WTC11 (cell line): ENCODE measurements at regions not wholly inside any gene's neighbourhood (a gene's known extent, or its start where the extent isn't known, plus 50 kb on each side); places are given as distances from the start of the nearest gene placed in this dataset.

Experiments
- ATAC-seq: fragments of 200-7000 bp; cut with Tn5 transposase; 2 replicates; pipeline ENCODE4 v1.10.0; 2021; ENCODE audit warnings: mild to moderate bottlenecking, moderate library complexity
- CTCF ChIA-PET: fragments of 300-600 bp; sonication (Branson Sonifier 250); formaldehyde crosslinking; loops from one replicate; lab custom pipeline; 2021; ENCODE audit warnings: antibody characterized with exemption; lab: Charles Lee
- POLR2A ChIA-PET: fragments of 350-600 bp; sonication (Branson Sonifier 250); formaldehyde crosslinking; loops from one replicate; lab custom pipeline; 2021; ENCODE audit warnings: antibody characterized with exemption; lab: Charles Lee
- DNase-seq: peaks from one replicate; pipeline ENCODE4 v3.0.0; 2021; ENCODE audit warnings: low spot score
- H3K27ac Mint-ChIP-seq: 2 replicates; pipeline ENCODE4 v1.8.0; 2021; ENCODE audit warnings: mixed read lengths
- H3K27me3 Mint-ChIP-seq: 2 replicates; pipeline ENCODE4 v1.8.0; 2021; ENCODE audit warnings: low read depth, mild to moderate bottlenecking, moderate library complexity, mixed read lengths
- H3K36me3 Mint-ChIP-seq: 2 replicates; pipeline ENCODE4 v1.8.0; 2021; ENCODE audit warnings: mixed read lengths
- H3K4me1 Mint-ChIP-seq: 2 replicates; pipeline ENCODE4 v1.8.0; 2022; ENCODE audit warnings: mixed read lengths
- H3K4me3 Mint-ChIP-seq: 2 replicates; pipeline ENCODE4 v1.8.0; 2021; ENCODE audit warnings: mild to moderate bottlenecking, moderate library complexity, mixed read lengths
- H3K9me3 Mint-ChIP-seq: 2 replicates; pipeline ENCODE4 v1.8.0; 2021; ENCODE audit warnings: mixed read lengths
- ATF1 ChIP-seq: sonication (generic); formaldehyde crosslinking; IDR thresholded peaks from 2 replicates; pipeline ENCODE4 v1.8.1; 2023; ENCODE audit warnings: mild to moderate bottlenecking, moderate library complexity, missing genetic modification reagents
- ATF6 ChIP-seq: sonication (generic); formaldehyde crosslinking; IDR thresholded peaks from 2 replicates; pipeline ENCODE4 v1.8.1; 2023; ENCODE audit warnings: mild to moderate bottlenecking, missing genetic modification reagents
- CTCF ChIP-seq: fragments of 200-600 bp; IDR thresholded peaks from 2 replicates; pipeline ENCODE4 v1.8.0; 2022; ENCODE audit warnings: antibody characterized with exemption
- ETV6 ChIP-seq: sonication (generic); formaldehyde crosslinking; IDR thresholded peaks from 2 replicates; pipeline ENCODE4 v1.8.1; 2022; ENCODE audit warnings: mild to moderate bottlenecking, missing genetic modification reagents
- FOXP4 ChIP-seq: sonication (generic); formaldehyde crosslinking; IDR thresholded peaks from 2 replicates; pipeline ENCODE4 v1.8.0; 2022; ENCODE audit warnings: mild to moderate bottlenecking, missing genetic modification reagents
- JAZF1 ChIP-seq: fragments of 250-450 bp; sonication (Bioruptor Pico); IDR thresholded peaks from 2 replicates; pipeline ENCODE4 v1.9.0; 2021; ENCODE audit warnings: moderate library complexity, mild to moderate bottlenecking, inconsistent platforms
- KAT7 ChIP-seq: sonication (generic); formaldehyde crosslinking; IDR thresholded peaks from 2 replicates; pipeline ENCODE4 v1.8.1; 2023; ENCODE audit warnings: missing genetic modification reagents, mild to moderate bottlenecking, borderline replicate concordance
- MXD4 ChIP-seq: fragments of 250-450 bp; sonication (Bioruptor Pico); IDR thresholded peaks from 2 replicates; pipeline ENCODE4 v1.8.0; 2021; ENCODE audit warnings: mild to moderate bottlenecking, moderate library complexity, borderline replicate concordance
- NR1H2 ChIP-seq: sonication (generic); formaldehyde crosslinking; IDR thresholded peaks from 2 replicates; pipeline ENCODE4 v1.9.0; 2021; ENCODE audit warnings: mild to moderate bottlenecking, moderate library complexity, missing genetic modification reagents
- NR2C2 ChIP-seq: sonication (generic); formaldehyde crosslinking; IDR thresholded peaks from 2 replicates; pipeline ENCODE4 v1.8.0; 2022; ENCODE audit warnings: mild to moderate bottlenecking, missing genetic modification reagents
- OVOL2 ChIP-seq: fragments of 250-450 bp; sonication (Bioruptor Pico); IDR thresholded peaks from 2 replicates; pipeline ENCODE4 v1.9.0; 2021; ENCODE audit warnings: mild to moderate bottlenecking, borderline replicate concordance
- SMAD4 ChIP-seq: sonication (generic); formaldehyde crosslinking; IDR thresholded peaks from 2 replicates; pipeline ENCODE4 v1.8.0; 2022; ENCODE audit warnings: mild to moderate bottlenecking, missing genetic modification reagents
- STAT6 ChIP-seq: sonication (generic); formaldehyde crosslinking; conservative IDR thresholded peaks from 2 replicates; pipeline ENCODE4 v1.8.1; 2023; ENCODE audit warnings: mild to moderate bottlenecking, low read depth, missing genetic modification reagents, moderate library complexity
- ZMAT4 ChIP-seq: fragments of 250-450 bp; sonication (Bioruptor Pico); IDR thresholded peaks from 2 replicates; pipeline ENCODE4 v1.9.0; 2021; ENCODE audit warnings: mild to moderate bottlenecking
- ZNF121 ChIP-seq: sonication (generic); formaldehyde crosslinking; IDR thresholded peaks from 2 replicates; pipeline ENCODE4 v1.8.0; 2023; ENCODE audit warnings: missing genetic modification reagents
- ZNF138 ChIP-seq: sonication (generic); formaldehyde crosslinking; conservative IDR thresholded peaks from 2 replicates; pipeline ENCODE4 v1.8.1; 2022; ENCODE audit warnings: mild to moderate bottlenecking, moderate library complexity, missing genetic modification reagents
- ZNF232 ChIP-seq: sonication (generic); formaldehyde crosslinking; IDR thresholded peaks from 2 replicates; pipeline ENCODE4 v1.8.0; 2022; ENCODE audit warnings: mild to moderate bottlenecking, missing genetic modification reagents
- TF ChIP-seq, protein P1 (sequence below): sonication (generic); formaldehyde crosslinking; IDR thresholded peaks from 2 replicates; pipeline ENCODE4 v1.8.0; 2022; ENCODE audit warnings: mild to moderate bottlenecking, missing genetic modification reagents
- TF ChIP-seq, protein P2 (sequence below): fragments of 250-450 bp; sonication (Bioruptor Pico); IDR thresholded peaks from 2 replicates; pipeline ENCODE4 v1.8.0; 2021; ENCODE audit warnings: mild to moderate bottlenecking

DNA sequence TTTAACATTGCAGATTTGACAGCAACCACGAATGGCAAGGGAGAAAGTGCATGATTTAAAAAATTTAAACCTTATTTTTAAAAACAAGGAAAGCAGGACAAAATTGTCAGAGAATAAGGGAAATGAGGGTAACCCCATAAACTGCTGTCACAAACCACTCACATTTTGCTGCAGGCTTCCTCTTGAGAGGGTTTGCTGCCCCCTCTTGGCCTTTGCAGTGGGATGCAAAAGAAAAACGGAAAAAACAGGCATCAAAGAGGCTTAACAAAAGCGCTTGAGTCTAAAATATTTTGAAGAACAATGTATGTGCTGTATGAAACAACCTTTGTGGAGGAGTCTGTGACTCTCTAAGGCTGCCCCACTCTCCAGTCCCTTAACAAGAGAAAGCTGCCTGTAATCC lies 91.6 kb downstream of the TMX3 start:
- no peak overlapping the region for H3K27ac Mint-ChIP-seq
- H3K4me3 Mint-ChIP-seq: no peak overlapping the region
- POLR2A ChIA-PET: no interaction called here
- DNase-seq: peak; percentile 61
- H3K9me3 Mint-ChIP-seq: no peaks in the 10 kb centered on the region
- ATAC-seq: peak; percentile 80
- H3K27me3 Mint-ChIP-seq: no peaks in the 10 kb centered on the region
- H3K36me3 Mint-ChIP-seq: no peaks in the 10 kb centered on the region
- CTCF ChIA-PET: no interaction called here
- TF ChIP-seq CTCF (peak; percentile 60), ATF6 (CRISPR knock-in tag) (no peak), ZMAT4 (no peak), JAZF1 (CRISPR knock-in tag) (no peak), SMAD4 (CRISPR knock-in tag) (no peak)
- peaks cover 3% of the 10 kb centered on the region for H3K4me1 Mint-ChIP-seq

DNA sequence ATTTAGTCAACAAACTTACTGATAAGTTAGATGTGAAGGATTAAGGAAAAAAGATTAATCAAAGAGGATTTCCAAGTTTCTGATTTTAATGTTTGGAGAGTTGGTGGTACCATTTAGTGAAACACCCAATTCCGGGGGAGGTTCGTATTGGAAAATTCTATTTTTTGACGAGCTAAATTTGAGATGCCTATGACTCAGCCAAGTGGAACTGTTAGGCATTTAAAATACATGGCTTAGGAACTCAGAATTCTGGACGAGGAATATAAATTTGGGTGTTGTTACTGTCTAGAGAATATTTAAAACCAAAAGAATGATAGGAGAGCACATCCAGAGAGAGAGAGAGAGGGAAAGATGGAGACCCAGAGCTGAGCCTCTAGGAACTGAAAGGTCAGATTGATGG lies 103.6 kb downstream of the TMX3 start:
- no peak for DNase-seq
- CTCF ChIA-PET: no interaction called here
- no peak overlapping the region for H3K4me3 Mint-ChIP-seq
- TF ChIP-seq ATF1 (CRISPR knock-in tag): no peak
- TF ChIP-seq STAT6 (CRISPR knock-in tag): no peak
- no peak for TF ChIP-seq OVOL2 (CRISPR knock-in tag)
- no peak for TF ChIP-seq ZNF138 (CRISPR knock-in tag)
- TF ChIP-seq ZNF121 (CRISPR knock-in tag): no peak
- TF ChIP-seq ETV6 (CRISPR knock-in tag): no peak
- TF ChIP-seq MXD4 (CRISPR knock-in tag): no peak
- TF ChIP-seq, protein P1, sequence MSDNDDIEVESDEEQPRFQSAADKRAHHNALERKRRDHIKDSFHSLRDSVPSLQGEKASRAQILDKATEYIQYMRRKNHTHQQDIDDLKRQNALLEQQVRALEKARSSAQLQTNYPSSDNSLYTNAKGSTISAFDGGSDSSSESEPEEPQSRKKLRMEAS (CRISPR knock-in tag): no peak
- TF ChIP-seq KAT7 (CRISPR knock-in tag): no peak
- TF ChIP-seq ZNF232 (CRISPR knock-in tag): no peak
- TF ChIP-seq, all 79 proteins: peak for 0
- H3K27me3 Mint-ChIP-seq: no peaks in the 10 kb centered on the region
- H3K4me1 Mint-ChIP-seq: peaks cover 5% of the 10 kb centered on the region
- POLR2A ChIA-PET: no interaction called here
- no peak for ATAC-seq
- 0 out of 2 replicates have a peak, but pooled peaks cover 8% of the 10 kb centered on the region for H3K9me3 Mint-ChIP-seq
- H3K36me3 Mint-ChIP-seq: no peaks in the 10 kb centered on the region
- H3K27ac Mint-ChIP-seq: no peak overlapping the region

GRCh38 chr18:68608851-68609490 lies 105.9 kb downstream of the TMX3 start:
- ChIA-PET POLR2A (no interaction called here), CTCF (no interaction called here)
- DNase-seq: no peak
- Mint-ChIP-seq H3K4me3 (no peak overlapping the region), H3K36me3 (no peaks in the 10 kb centered on the region), H3K9me3 (0 out of 2 replicates have a peak, but pooled peaks cover 8% of the 10 kb centered on the region), H3K27ac (no peak overlapping the region), H3K27me3 (no peaks in the 10 kb centered on the region), H3K4me1 (no peaks in the 10 kb centered on the region; the same call in 1 of the 2 replicates)
- no peak for ATAC-seq
- no peak for TF ChIP-seq FOXP4 (CRISPR knock-in tag)
- TF ChIP-seq, protein P2, sequence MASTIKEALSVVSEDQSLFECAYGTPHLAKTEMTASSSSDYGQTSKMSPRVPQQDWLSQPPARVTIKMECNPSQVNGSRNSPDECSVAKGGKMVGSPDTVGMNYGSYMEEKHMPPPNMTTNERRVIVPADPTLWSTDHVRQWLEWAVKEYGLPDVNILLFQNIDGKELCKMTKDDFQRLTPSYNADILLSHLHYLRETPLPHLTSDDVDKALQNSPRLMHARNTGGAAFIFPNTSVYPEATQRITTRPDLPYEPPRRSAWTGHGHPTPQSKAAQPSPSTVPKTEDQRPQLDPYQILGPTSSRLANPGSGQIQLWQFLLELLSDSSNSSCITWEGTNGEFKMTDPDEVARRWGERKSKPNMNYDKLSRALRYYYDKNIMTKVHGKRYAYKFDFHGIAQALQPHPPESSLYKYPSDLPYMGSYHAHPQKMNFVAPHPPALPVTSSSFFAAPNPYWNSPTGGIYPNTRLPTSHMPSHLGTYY: no peak
- no peak for TF ChIP-seq NR2C2 (CRISPR knock-in tag)
- no peak for TF ChIP-seq STAT6 (CRISPR knock-in tag)
- TF ChIP-seq NR1H2 (CRISPR knock-in tag): no peak
